Fibroblast of lung (primary cell): ENCODE measurements at regions not wholly inside any gene's neighbourhood (a gene's known extent, or its start where the extent isn't known, plus 50 kb on each side); places are given as distances from the start of the nearest gene placed in this dataset.

Experiments used
- DNase-seq, 2 donors: peaks; one replicate each; pipeline versions ENCODE4 v3.0.0 to v3.0.0-alpha.2; 2010; ENCODE audit warnings: low read depth in 2 of 2
- H2AFZ ChIP-seq: 2 replicates; pipeline ENCODE4 v1.5.1; 2012; ENCODE audit warnings: low read length, control low read depth, inconsistent platforms
- H3K27ac ChIP-seq: 2 replicates; pipeline ENCODE4 v1.5.1; 2011; ENCODE audit warnings: low read length, control low read depth; ENCODE audit not compliant: insufficient read depth
- H3K27me3 ChIP-seq: 2 replicates; pipeline ENCODE4 v1.5.1; 2011; ENCODE audit warnings: mild to moderate bottlenecking, low read length; ENCODE audit not compliant: control insufficient read depth, insufficient read depth
- H3K36me3 ChIP-seq: 2 replicates; pipeline ENCODE4 v1.5.1; 2011; ENCODE audit warnings: low read length; ENCODE audit not compliant: control insufficient read depth, insufficient read depth
- H3K4me1 ChIP-seq: 2 replicates; pipeline ENCODE4 v1.5.1; 2011; ENCODE audit warnings: low read length; ENCODE audit not compliant: control insufficient read depth, insufficient read depth; ENCODE audit errors: extremely low read depth
- H3K4me2 ChIP-seq: 2 replicates; pipeline ENCODE4 v1.5.1; 2011; ENCODE audit warnings: low read length, control low read depth; ENCODE audit not compliant: insufficient read depth; ENCODE audit errors: extremely low read depth
- H3K4me3 ChIP-seq, 4 experiments: fragments of 200-600 bp in 1 of 4; sonication (generic) in 1 of 4; replicated peaks in 1 of 4; 2 replicates each; pipeline ENCODE4 v1.5.1; 2011 to 2016; ENCODE audit warnings: low read length in 4 of 4, low read depth in 3 of 4, mild to moderate bottlenecking in 3 of 4, control low read depth in 2 of 4, inconsistent platforms in 1 of 4, mixed read lengths in 1 of 4; ENCODE audit not compliant: insufficient read depth in 1 of 4; ENCODE audit errors: control extremely low read depth in 1 of 4
- H3K79me2 ChIP-seq: 2 replicates; pipeline ENCODE4 v1.5.1; 2012; ENCODE audit warnings: mild to moderate bottlenecking, low read length, inconsistent platforms; ENCODE audit not compliant: control insufficient read depth, insufficient read depth
- H3K9ac ChIP-seq: 2 replicates; pipeline ENCODE4 v1.5.1; 2011; ENCODE audit warnings: mild to moderate bottlenecking, low read length, control low read depth; ENCODE audit not compliant: insufficient read depth
- H3K9me3 ChIP-seq: 2 replicates; pipeline ENCODE4 v1.5.1; 2012; ENCODE audit warnings: low read depth, low read length; ENCODE audit not compliant: control insufficient read depth, insufficient read depth
- H4K20me1 ChIP-seq: 2 replicates; pipeline ENCODE4 v1.5.1; 2011; ENCODE audit warnings: low read length; ENCODE audit not compliant: control insufficient read depth, insufficient read depth; ENCODE audit errors: extremely low read depth
- EZH2 ChIP-seq: IDR thresholded peaks from 2 replicates; pipeline ENCODE4 v1.5.1; 2012; ENCODE audit warnings: low read length, control low read depth, mild to moderate bottlenecking; ENCODE audit errors: missing control alignments
- TF ChIP-seq, protein P1 (sequence below), 2 donors: IDR thresholded peaks in 1 of 2; conservative IDR thresholded peaks in 1 of 2; 1 replicate in 1 of 2; 2 replicates in 1 of 2; pipeline ENCODE4 v1.5.1; 2011 to 2012; ENCODE audit warnings: low read length in 2 of 2, control low read depth in 1 of 2, inconsistent platforms in 1 of 2, low read depth in 1 of 2, mild to moderate bottlenecking in 1 of 2

DNA sequence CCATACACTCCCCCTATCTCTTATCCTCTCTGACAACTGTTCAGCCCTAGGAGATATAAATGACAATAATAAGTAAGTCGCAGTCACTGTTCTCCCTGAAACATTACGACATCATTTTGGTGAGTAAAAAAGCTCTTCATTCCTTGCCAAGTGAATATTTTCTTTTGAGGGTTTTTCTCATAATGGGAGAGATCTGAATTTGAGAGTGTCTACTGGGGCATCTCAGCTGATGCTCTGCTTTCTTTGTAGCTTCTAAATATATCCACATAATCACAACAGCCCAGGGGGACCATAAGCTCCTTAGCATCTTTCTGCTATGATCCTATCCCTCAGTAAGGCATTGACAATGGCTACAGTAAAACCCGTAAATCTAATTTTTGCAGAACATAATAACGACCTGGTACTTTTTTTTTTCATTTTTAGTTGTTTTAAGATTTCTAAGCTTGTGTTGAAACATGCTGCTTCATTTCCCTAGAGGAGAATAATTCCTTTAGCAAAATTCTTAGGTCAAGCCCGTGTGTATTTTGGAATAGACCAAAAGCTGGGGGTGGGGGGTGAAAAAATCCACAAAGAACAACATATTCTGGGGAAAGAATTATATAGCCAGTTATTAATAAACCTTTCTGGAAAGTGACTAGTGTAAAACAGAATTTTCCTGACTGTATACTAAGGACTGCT is 78.1 kb upstream of the GPM6B start:
- Histone ChIP-seq H3K27ac (no peak overlapping the region), H3K4me1 (no peaks in the 10 kb centered on the region), H3K27me3 (no peaks in the 10 kb centered on the region), H2AFZ (no peak overlapping the region), H3K4me3 (no peak overlapping the region), H3K9me3 (no peaks in the 10 kb centered on the region), H3K9ac (no peak overlapping the region), H3K36me3 (no peaks in the 10 kb centered on the region), H4K20me1 (no peaks in the 10 kb centered on the region), H3K79me2 (no peaks in the 10 kb centered on the region), H3K4me2 (no peak overlapping the region)
- TF ChIP-seq, protein P1, sequence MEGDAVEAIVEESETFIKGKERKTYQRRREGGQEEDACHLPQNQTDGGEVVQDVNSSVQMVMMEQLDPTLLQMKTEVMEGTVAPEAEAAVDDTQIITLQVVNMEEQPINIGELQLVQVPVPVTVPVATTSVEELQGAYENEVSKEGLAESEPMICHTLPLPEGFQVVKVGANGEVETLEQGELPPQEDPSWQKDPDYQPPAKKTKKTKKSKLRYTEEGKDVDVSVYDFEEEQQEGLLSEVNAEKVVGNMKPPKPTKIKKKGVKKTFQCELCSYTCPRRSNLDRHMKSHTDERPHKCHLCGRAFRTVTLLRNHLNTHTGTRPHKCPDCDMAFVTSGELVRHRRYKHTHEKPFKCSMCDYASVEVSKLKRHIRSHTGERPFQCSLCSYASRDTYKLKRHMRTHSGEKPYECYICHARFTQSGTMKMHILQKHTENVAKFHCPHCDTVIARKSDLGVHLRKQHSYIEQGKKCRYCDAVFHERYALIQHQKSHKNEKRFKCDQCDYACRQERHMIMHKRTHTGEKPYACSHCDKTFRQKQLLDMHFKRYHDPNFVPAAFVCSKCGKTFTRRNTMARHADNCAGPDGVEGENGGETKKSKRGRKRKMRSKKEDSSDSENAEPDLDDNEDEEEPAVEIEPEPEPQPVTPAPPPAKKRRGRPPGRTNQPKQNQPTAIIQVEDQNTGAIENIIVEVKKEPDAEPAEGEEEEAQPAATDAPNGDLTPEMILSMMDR (conservative IDR thresholded peaks at IDR 0.05 in 1 of 2, IDR thresholded peaks at IDR 0.05 in 1 of 2; ENCODE audit: low read depth in 1 of 2, low read length in 2 of 2): no peak
- TF ChIP-seq EZH2: no peak
- DNase-seq: peak in 1 of 2 donors; percentile 30

- Histone ChIP-seq H3K9ac (no peak overlapping the region), H3K27me3 (no peaks in the 10 kb centered on the region), H3K27ac (no peak overlapping the region), H3K4me2 (no peak overlapping the region), H4K20me1 (no peaks in the 10 kb centered on the region), H3K4me3 (no peak overlapping the region), H2AFZ (no peak overlapping the region), H3K36me3 (no peaks in the 10 kb centered on the region), H3K79me2 (no peaks in the 10 kb centered on the region), H3K4me1 (no peaks in the 10 kb centered on the region), H3K9me3 (no peaks in the 10 kb centered on the region)
- no peak for DNase-seq
- TF ChIP-seq EZH2: no peak
- TF ChIP-seq, protein P1 (conservative IDR thresholded peaks at IDR 0.05 in 1 of 2, IDR thresholded peaks at IDR 0.05 in 1 of 2; ENCODE audit: low read depth in 1 of 2, low read length in 2 of 2): no peak
Measured at GRCh38 chrX:13893826-13894225, 76.9 kb upstream of the GPM6B start.

- DNase-seq: peak in 1 of 2 donors; percentile 38
- no peaks in the 10 kb centered on the region for H3K9me3 ChIP-seq
- no peaks in the 10 kb centered on the region for H3K36me3 ChIP-seq
- no peaks in the 10 kb centered on the region for H3K79me2 ChIP-seq
- H3K4me3 ChIP-seq: no peak overlapping the region
- no peaks in the 10 kb centered on the region for H3K27me3 ChIP-seq
- no peaks in the 10 kb centered on the region for H4K20me1 ChIP-seq
- TF ChIP-seq, protein P1 (conservative IDR thresholded peaks at IDR 0.05 in 1 of 2, IDR thresholded peaks at IDR 0.05 in 1 of 2; ENCODE audit: low read depth in 1 of 2, low read length in 2 of 2): no peak
- no peak for TF ChIP-seq EZH2
- no peak overlapping the region for H2AFZ ChIP-seq
- H3K27ac ChIP-seq: no peak overlapping the region
- H3K9ac ChIP-seq: no peak overlapping the region
- no peak overlapping the region for H3K4me2 ChIP-seq
- H3K4me1 ChIP-seq: no peaks in the 10 kb centered on the region
Measured at GRCh38 chrX:13892856-13893255, 76.0 kb upstream of the GPM6B start.
